HUES6 (cell line): ENCODE measurements at regions not wholly inside any gene's neighbourhood (a gene's known extent, or its start where the extent isn't known, plus 50 kb on each side); places are given as distances from the start of the nearest gene placed in this dataset.

ENCODE experiments used
- H3K27ac ChIP-seq: 2 replicates; pipeline ENCODE4 v1.7.0; 2013; ENCODE audit warnings: low read depth, mild to moderate bottlenecking, low read length, inconsistent platforms
- H3K27me3 ChIP-seq: 2 replicates; pipeline ENCODE4 v1.6.1; 2013; ENCODE audit warnings: low read length; ENCODE audit not compliant: control insufficient read depth, insufficient read depth
- H3K36me3 ChIP-seq: 2 replicates; pipeline ENCODE4 v1.6.1; 2013; ENCODE audit warnings: low read length; ENCODE audit not compliant: control insufficient read depth, insufficient read depth
- H3K4me1 ChIP-seq: 2 replicates; pipeline ENCODE4 v1.6.1; 2013; ENCODE audit warnings: low read length; ENCODE audit not compliant: control insufficient read depth, insufficient read depth
- H3K4me3 ChIP-seq: 2 replicates; pipeline ENCODE4 v1.5.1; 2013; ENCODE audit warnings: low read depth, low read length
- H3K9ac ChIP-seq: one replicate; pipeline ENCODE4 v1.6.1; 2013; ENCODE audit warnings: mild to moderate bottlenecking, low read length
- H3K9me3 ChIP-seq: 2 replicates; pipeline ENCODE4 v1.6.1; 2013; ENCODE audit warnings: low read depth, low read length; ENCODE audit not compliant: control insufficient read depth, insufficient read depth

DNA sequence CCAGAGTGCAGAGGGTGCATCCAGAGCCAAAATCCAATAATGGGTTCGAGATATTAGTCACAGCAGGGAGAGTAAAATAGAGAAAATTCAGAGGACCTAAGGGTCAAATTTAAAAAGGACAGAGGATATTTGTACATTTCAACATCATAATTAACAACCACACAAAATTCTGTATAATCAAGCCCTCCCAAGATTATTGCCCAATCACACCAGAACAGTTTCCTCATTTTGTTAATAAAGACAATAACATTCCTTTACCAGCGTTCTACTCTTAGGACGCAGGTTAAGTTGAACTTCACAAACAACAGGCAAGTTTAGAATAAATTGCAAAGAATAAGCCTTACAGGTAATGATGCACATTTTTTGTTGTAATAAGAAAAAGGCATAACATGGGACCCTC, 462.8 kb downstream of the PTPRC start:
- H3K9ac ChIP-seq, result no peak overlapping the region
- H3K9me3 ChIP-seq, result 0 out of 2 replicates have a peak, but pooled peaks cover 12% of the 10 kb centered on the region
- no peak overlapping the region for H3K27ac ChIP-seq
- H3K4me1 ChIP-seq, result no peaks in the 10 kb centered on the region
- no peak overlapping the region for H3K4me3 ChIP-seq
- no peaks in the 10 kb centered on the region for H3K36me3 ChIP-seq
- no peaks in the 10 kb centered on the region for H3K27me3 ChIP-seq

DNA sequence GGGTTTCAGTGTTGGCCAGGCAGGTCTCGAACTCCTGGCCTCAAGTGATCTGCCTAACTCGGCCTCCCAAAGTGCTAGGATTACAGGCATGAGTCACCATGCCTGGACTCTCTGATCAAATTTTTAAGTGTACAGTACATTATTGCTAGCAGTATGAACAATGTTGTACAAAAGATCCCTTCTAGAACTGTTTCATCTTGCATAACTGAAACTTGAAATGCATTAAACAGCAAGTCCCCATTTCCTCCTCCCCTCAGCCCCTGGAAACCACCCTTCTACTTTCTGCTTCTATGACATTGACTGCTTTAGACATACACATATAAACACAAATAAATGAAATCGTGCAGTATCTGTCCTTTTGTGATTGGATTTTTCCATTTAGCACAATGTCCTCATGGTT, 463.4 kb downstream of the PTPRC start:
- no peaks in the 10 kb centered on the region for H3K4me1 ChIP-seq
- no peak overlapping the region for H3K4me3 ChIP-seq
- H3K9ac ChIP-seq, result no peak overlapping the region
- H3K27me3 ChIP-seq, result no peaks in the 10 kb centered on the region
- 0 out of 2 replicates have a peak, but pooled peaks cover 10% of the 10 kb centered on the region for H3K9me3 ChIP-seq
- no peak overlapping the region for H3K27ac ChIP-seq
- H3K36me3 ChIP-seq, result no peaks in the 10 kb centered on the region

- H3K4me3 ChIP-seq, result no peak overlapping the region
- H3K4me1 ChIP-seq, result no peaks in the 10 kb centered on the region
- H3K27ac ChIP-seq, result no peak overlapping the region
Observed at GRCh38 chr1:199109160-199109559, 470.3 kb downstream of the PTPRC start.

GRCh38 chr1:199112365-199112764, 473.5 kb downstream of the PTPRC start:
- H3K27ac ChIP-seq, result no peak overlapping the region

More at GRCh38 chr1:199109160-199109559, 470.3 kb downstream of the PTPRC start:
- Histone ChIP-seq H3K36me3 (no peaks in the 10 kb centered on the region), H3K9ac (no peak overlapping the region), H3K9me3 (0 out of 2 replicates have a peak, but pooled peaks cover 6% of the 10 kb centered on the region), H3K27me3 (no peaks in the 10 kb centered on the region)

GRCh38 chr1:199113265-199113869, 474.5 kb downstream of the PTPRC start:
- Histone ChIP-seq H3K4me1 (peaks cover 9% of the 10 kb centered on the region), H3K4me3 (no peak overlapping the region), H3K27me3 (no peaks in the 10 kb centered on the region), H3K9me3 (no peaks in the 10 kb centered on the region), H3K36me3 (no peaks in the 10 kb centered on the region), H3K9ac (no peak overlapping the region), H3K27ac (no peak overlapping the region)

More at GRCh38 chr1:199112365-199112764, 473.5 kb downstream of the PTPRC start:
- H3K4me3 ChIP-seq, result no peak overlapping the region
- no peak overlapping the region for H3K9ac ChIP-seq
- peaks cover 9% of the 10 kb centered on the region for H3K4me1 ChIP-seq
- H3K27me3 ChIP-seq, result no peaks in the 10 kb centered on the region
- H3K9me3 ChIP-seq, result no peaks in the 10 kb centered on the region
- no peaks in the 10 kb centered on the region for H3K36me3 ChIP-seq

DNA sequence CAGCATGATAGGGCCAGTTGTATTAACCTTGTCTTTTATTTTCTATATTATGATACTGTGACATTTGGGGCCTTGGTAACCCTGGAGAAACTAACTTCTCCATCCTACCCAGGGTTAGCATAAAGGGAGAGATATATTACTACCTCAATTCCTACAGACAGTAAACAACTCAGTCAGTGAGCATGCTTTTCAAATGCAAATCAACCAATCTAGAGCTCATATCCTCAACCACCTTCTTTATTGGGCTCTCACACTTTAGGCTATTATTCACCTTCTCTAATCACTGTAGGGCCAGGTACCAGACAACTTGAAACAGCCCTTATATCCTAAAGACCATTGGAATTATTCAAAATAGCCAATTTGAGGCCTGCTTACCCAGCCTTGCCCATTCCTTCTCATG, 477.6 kb downstream of the PTPRC start:
- Histone ChIP-seq H3K27ac (no peak overlapping the region), H3K9me3 (no peaks in the 10 kb centered on the region), H3K4me1 (peaks cover 9% of the 10 kb centered on the region), H3K9ac (no peak overlapping the region), H3K36me3 (no peaks in the 10 kb centered on the region), H3K27me3 (no peaks in the 10 kb centered on the region), H3K4me3 (no peak overlapping the region)

DNA sequence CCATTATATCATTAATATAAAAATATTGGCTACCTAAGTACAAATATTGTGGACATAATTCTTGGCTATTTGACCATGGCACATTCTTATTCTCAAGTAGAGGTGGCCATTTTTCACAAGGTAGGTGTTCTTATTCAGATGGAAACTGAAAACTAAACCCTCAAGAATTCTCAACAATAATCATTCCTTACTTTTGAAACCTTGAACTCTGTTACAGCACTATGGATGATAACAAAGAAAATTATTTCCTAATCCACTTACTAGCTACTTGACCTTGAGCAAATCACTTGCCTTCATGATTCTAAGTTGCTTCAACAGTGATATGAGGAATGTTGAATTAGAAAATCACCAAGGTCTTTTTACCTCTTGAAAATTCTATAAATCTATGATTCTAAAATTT, 482.2 kb downstream of the PTPRC start:
- Histone ChIP-seq H3K9me3 (no peaks in the 10 kb centered on the region), H3K9ac (no peak overlapping the region), H3K4me1 (peaks cover 9% of the 10 kb centered on the region), H3K4me3 (no peak overlapping the region), H3K27ac (no peak overlapping the region), H3K36me3 (no peaks in the 10 kb centered on the region), H3K27me3 (no peaks in the 10 kb centered on the region)

GRCh38 chr1:199122085-199122484, 483.2 kb downstream of the PTPRC start:
- H3K9ac ChIP-seq, result no peak overlapping the region
- H3K27ac ChIP-seq, result no peak overlapping the region
- H3K4me1 ChIP-seq, result peaks cover under 1% of the 10 kb centered on the region; the same call in 1 of the 2 replicates
- no peak overlapping the region for H3K4me3 ChIP-seq
- H3K9me3 ChIP-seq, result no peaks in the 10 kb centered on the region
- no peaks in the 10 kb centered on the region for H3K27me3 ChIP-seq
- H3K36me3 ChIP-seq, result no peaks in the 10 kb centered on the region

- Histone ChIP-seq H3K4me1 (peaks cover 3% of the 10 kb centered on the region; the same call in 1 of the 2 replicates), H3K27me3 (no peaks in the 10 kb centered on the region), H3K36me3 (no peaks in the 10 kb centered on the region), H3K4me3 (no peak overlapping the region), H3K9me3 (no peaks in the 10 kb centered on the region), H3K9ac (no peak overlapping the region), H3K27ac (no peak overlapping the region)
Observed at GRCh38 chr1:199122532-199123311, 483.9 kb downstream of the PTPRC start.

GRCh38 chr1:199123615-199124014, 484.8 kb downstream of the PTPRC start:
- H3K9ac ChIP-seq, result no peak overlapping the region
- H3K9me3 ChIP-seq, result no peaks in the 10 kb centered on the region
- peaks cover 3% of the 10 kb centered on the region; the same call in 1 of the 2 replicates for H3K4me1 ChIP-seq
- H3K27ac ChIP-seq, result no peak overlapping the region
- H3K36me3 ChIP-seq, result no peaks in the 10 kb centered on the region
- no peak overlapping the region for H3K4me3 ChIP-seq
- no peaks in the 10 kb centered on the region for H3K27me3 ChIP-seq

DNA sequence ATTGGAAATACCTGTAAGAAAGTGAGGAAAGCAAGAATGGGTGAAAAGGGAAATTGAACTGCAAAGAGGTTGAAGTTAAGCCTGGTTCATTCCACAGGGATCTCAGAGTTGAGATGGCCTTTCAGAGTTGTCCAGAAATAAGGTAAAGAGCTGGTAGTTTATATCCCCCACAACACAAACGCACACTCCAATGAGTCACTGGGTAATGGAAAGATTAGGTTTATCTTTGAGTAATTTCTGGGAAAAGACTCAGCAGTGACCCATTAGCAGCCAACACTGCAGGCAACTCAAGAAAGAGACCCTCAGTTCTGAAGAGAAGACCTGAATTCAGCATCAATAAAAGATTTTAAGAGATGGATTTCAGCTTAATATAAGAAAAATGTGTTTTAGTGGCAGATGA, 485.5 kb downstream of the PTPRC start:
- Histone ChIP-seq H3K36me3 (no peaks in the 10 kb centered on the region), H3K27me3 (no peaks in the 10 kb centered on the region), H3K4me3 (no peak overlapping the region), H3K9me3 (no peaks in the 10 kb centered on the region), H3K9ac (no peak overlapping the region), H3K4me1 (peaks cover 3% of the 10 kb centered on the region; the same call in 1 of the 2 replicates), H3K27ac (no peak overlapping the region)
